Esophagus muscularis mucosa (tissue), 4 donors: ENCODE measurements at regions not wholly inside any gene's neighbourhood (a gene's known extent, or its start where the extent isn't known, plus 50 kb on each side); places are given as distances from the start of the nearest gene placed in this dataset.
"Not testable (repeated sequence)": the region's sequence is repeated elsewhere in the genome, so short reads cannot be mapped to it uniquely, and the experiment has no call there.

Experiments
- DNase-seq: peaks from one replicate; pipeline ENCODE4 v3.0.0-alpha.2; 2017; ENCODE audit errors: extremely low spot score
- H3K27ac ChIP-seq, 4 donors: fragments of 200-600 bp; sonication (generic); replicated peaks in 1 of 4; 1 replicate in 3 of 4; 2 replicates in 1 of 4; pipeline ENCODE4 v1.5.1; 2016 to 2019; ENCODE audit warnings: mild to moderate bottlenecking in 1 of 4
- H3K27me3 ChIP-seq, 4 donors: fragments of 200-600 bp; sonication (generic); one replicate each; pipeline versions ENCODE4 v1.5.1 to v1.6.0; 2016 to 2019
- H3K36me3 ChIP-seq, 4 donors: fragments of 200-600 bp; sonication (generic); one replicate each; pipeline ENCODE4 v1.5.1; 2016 to 2019
- H3K4me1 ChIP-seq, 4 donors: fragments of 200-600 bp; sonication (generic); one replicate each; pipeline ENCODE4 v1.5.1; 2016 to 2019
- H3K4me3 ChIP-seq, 4 donors: fragments of 200-600 bp; sonication (generic); 1 replicate in 2 of 4; 2 replicates in 2 of 4; pipeline ENCODE4 v1.5.1; 2016 to 2019; ENCODE audit warnings: mild to moderate bottlenecking in 4 of 4, moderate library complexity in 1 of 4
- H3K9me3 ChIP-seq, 4 donors: fragments of 200-600 bp; sonication (generic); 1 replicate in 3 of 4; 2 replicates in 1 of 4; pipeline ENCODE4 v1.5.1; 2016 to 2019
- EP300 ChIP-seq: sonication (generic); formaldehyde crosslinking; IDR thresholded peaks from one replicate; pipeline ENCODE4 v1.6.1; 2017; ENCODE audit warnings: antibody characterized with exemption
- POLR2A ChIP-seq: fragments of 450-650 bp; IDR thresholded peaks from one replicate; pipeline ENCODE4 v1.6.1; 2017; ENCODE audit warnings: antibody characterized with exemption, moderate library complexity, mild to moderate bottlenecking, low read depth
- POLR2AphosphoS5 ChIP-seq, 2 donors: sonication (generic); formaldehyde crosslinking; IDR thresholded peaks; one replicate each; pipeline ENCODE4 v1.6.1; 2017; ENCODE audit warnings: antibody characterized with exemption in 2 of 2
- WGBS: methylation state at CpG from one replicate; pipeline ENCODE4 v1.1.5; 2018; 5-methylcytosine and 5-hydroxymethylcytosine counted together
- intact Hi-C: fragments of 100-400 bp; cut with DNase I; formaldehyde crosslinking; loops from one replicate; pipeline ENCODE4 v1.15.1; 2023
- TF ChIP-seq, protein P1 (sequence below), 3 experiments: fragments of 200-600 bp in 2 of 3; fragments of 450-650 bp in 1 of 3; sonication (generic) in 2 of 3; IDR thresholded peaks; one replicate each; pipeline ENCODE4 v1.5.1; 2017 to 2019; ENCODE audit warnings: antibody characterized with exemption in 3 of 3, mild to moderate bottlenecking in 2 of 3, moderate library complexity in 1 of 3

DNA sequence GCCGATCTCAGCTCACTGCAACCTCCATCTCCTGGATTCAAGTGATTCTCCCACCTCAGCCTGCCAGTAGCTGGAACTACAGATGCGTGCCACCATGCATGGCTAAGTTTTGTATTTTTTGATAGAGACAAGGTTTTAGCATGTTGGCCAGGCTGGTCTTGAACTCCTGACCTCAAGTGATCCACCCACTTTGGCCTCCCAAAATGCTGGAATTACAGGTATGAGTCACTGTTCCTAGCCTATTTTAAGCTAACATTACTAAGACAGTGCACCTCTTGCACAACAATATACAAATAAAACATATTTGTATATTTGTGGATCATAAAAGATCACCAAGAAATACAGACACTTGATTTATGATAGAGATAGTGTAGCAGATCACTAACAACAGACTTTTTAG lies 139.1 kb downstream of the DUSP10 start:
- DNase-seq, result no peak
- Histone ChIP-seq H3K4me1 (no peaks in the 10 kb centered on the region), H3K36me3 (no peaks in the 10 kb centered on the region), H3K9me3 (no peaks in the 10 kb centered on the region), H3K4me3 (no peak overlapping the region), H3K27me3 (no peaks in the 10 kb centered on the region), H3K27ac (no peak overlapping the region)
- WGBS, result 98% methylated on average over 2 of the region's 2 CpGs
- TF ChIP-seq, protein P1, sequence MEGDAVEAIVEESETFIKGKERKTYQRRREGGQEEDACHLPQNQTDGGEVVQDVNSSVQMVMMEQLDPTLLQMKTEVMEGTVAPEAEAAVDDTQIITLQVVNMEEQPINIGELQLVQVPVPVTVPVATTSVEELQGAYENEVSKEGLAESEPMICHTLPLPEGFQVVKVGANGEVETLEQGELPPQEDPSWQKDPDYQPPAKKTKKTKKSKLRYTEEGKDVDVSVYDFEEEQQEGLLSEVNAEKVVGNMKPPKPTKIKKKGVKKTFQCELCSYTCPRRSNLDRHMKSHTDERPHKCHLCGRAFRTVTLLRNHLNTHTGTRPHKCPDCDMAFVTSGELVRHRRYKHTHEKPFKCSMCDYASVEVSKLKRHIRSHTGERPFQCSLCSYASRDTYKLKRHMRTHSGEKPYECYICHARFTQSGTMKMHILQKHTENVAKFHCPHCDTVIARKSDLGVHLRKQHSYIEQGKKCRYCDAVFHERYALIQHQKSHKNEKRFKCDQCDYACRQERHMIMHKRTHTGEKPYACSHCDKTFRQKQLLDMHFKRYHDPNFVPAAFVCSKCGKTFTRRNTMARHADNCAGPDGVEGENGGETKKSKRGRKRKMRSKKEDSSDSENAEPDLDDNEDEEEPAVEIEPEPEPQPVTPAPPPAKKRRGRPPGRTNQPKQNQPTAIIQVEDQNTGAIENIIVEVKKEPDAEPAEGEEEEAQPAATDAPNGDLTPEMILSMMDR (IDR thresholded peaks at IDR 0.05), result no peak
- TF ChIP-seq EP300 (no peak), POLR2A (no peak), POLR2AphosphoS5 (IDR thresholded peaks at IDR 0.05) (no peak)
- intact Hi-C loops, result no loop called here

DNA sequence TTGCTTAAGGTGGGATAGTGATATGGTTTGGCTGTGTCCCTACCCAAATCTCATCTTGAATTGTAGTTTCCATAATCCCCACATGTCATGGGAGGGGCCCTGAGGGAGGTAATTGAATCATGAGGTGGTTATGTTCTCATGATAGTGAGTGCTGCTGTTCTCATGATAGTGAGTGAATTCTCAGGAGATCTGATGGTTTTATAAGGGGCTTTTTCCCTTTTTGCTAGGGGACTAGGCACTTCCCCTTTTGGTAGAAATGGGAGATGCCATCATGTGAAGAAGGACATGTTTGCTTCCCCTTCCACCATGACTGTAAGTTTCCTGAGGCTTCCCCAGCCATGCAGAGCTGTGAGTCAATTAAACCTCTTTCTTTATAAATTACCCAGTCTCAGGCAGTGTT lies 137.5 kb downstream of the DUSP10 start:
- H3K4me1 ChIP-seq, H3K4me3 ChIP-seq, intact Hi-C loops, H3K27ac ChIP-seq, H3K9me3 ChIP-seq, DNase-seq, H3K27me3 ChIP-seq, H3K36me3 ChIP-seq: not testable (repeated sequence)

DNA sequence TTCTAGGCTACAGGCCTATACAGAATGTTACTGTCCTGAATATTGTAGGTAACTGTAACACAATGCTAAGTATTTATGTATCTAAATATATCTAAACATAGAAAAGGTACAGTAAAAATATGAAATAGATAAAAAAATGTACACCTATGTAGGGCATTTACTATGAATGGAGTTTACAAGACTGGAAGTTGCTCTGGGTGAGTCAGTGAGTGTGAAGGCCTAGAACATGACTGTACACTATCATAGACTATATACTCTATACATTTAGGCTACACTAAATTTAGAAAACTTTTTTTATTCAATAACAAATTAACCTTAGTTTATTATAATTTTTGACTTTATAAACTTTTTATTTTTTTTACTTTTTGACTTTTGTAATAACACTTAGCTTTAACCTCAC lies 136.9 kb downstream of the DUSP10 start:
- Histone ChIP-seq H3K27me3 (no peaks in the 10 kb centered on the region), H3K4me3 (no peak overlapping the region), H3K4me1 (no peaks in the 10 kb centered on the region), H3K27ac (no peak overlapping the region), H3K9me3 (no peaks in the 10 kb centered on the region), H3K36me3 (no peaks in the 10 kb centered on the region)
- TF ChIP-seq, protein P1 (IDR thresholded peaks at IDR 0.05), result no peak
- TF ChIP-seq POLR2A (no peak), EP300 (no peak), POLR2AphosphoS5 (IDR thresholded peaks at IDR 0.05) (no peak)
- no peak for DNase-seq
- intact Hi-C loops, result no loop called here

DNA sequence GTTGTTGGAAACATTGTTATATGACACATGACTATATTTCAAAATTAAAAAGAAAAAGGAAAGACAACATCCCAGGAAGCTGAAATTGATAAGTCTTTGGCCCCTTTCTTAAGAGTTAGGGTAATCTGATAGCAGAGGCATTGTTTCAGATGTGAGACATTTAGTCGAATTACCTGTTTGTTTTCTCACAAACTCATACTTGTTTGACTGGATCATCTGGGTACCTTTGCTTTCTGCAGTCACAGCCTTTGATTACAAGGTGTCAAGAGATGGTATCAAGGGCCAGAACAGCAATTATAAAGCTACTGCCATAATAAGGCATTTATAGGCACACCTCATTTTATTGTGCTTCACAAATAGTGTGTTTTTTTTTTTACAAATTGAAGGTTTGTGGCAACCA lies 136.3 kb downstream of the DUSP10 start:
- H3K27me3 ChIP-seq, result no peaks in the 10 kb centered on the region
- TF ChIP-seq, protein P1 (IDR thresholded peaks at IDR 0.05), result no peak
- TF ChIP-seq POLR2A, result no peak
- no peak for TF ChIP-seq EP300
- TF ChIP-seq POLR2AphosphoS5 (IDR thresholded peaks at IDR 0.05), result no peak
- 86% methylated on average over 1 of the region's 1 CpG for WGBS
- H3K36me3 ChIP-seq, result no peaks in the 10 kb centered on the region
- no peak for DNase-seq
- H3K9me3 ChIP-seq, result no peaks in the 10 kb centered on the region
- no peaks in the 10 kb centered on the region for H3K4me1 ChIP-seq
- H3K4me3 ChIP-seq, result no peak overlapping the region
- intact Hi-C loops, result no loop called here
- no peak overlapping the region for H3K27ac ChIP-seq

DNA sequence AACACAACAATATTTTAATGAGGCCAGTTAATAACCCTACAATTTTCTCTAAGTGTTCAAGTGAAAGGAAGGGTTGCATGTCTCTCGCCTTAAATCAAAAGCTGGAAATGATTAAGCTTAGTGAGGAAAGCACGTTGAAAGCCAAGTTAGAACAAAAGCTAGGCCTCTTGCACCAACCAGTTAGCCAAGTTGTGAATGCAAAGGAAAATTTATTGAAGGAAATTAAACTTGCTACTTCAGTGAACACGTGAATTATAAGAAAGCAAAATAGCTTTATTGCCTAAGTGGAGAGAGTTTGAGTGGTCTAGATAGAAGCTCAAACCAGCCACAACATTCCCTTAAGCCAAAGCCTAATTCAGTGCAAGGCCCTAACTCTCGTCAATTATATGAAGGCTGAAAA lies 135.6 kb downstream of the DUSP10 start:
- Histone ChIP-seq H3K4me3 (no peak overlapping the region), H3K27me3 (no peaks in the 10 kb centered on the region), H3K27ac (no peak overlapping the region), H3K36me3 (no peaks in the 10 kb centered on the region), H3K4me1 (no peaks in the 10 kb centered on the region), H3K9me3 (no peaks in the 10 kb centered on the region)
- intact Hi-C loops, result no loop called here
- 84% methylated on average over 4 of the region's 4 CpGs for WGBS
- no peak for TF ChIP-seq POLR2A
- no peak for TF ChIP-seq POLR2AphosphoS5 (IDR thresholded peaks at IDR 0.05)
- TF ChIP-seq, protein P1 (IDR thresholded peaks at IDR 0.05), result no peak
- no peak for TF ChIP-seq EP300
- DNase-seq, result no peak
